ENCODE measurements at regions not wholly inside any gene's neighbourhood (a gene's known extent, or its start where the extent isn't known, plus 50 kb on each side); places are given as distances from the start of the nearest gene placed in this dataset.
A peak's percentile ranks its signal among the peaks of the same experiment; 100 is the strongest.

DNA sequence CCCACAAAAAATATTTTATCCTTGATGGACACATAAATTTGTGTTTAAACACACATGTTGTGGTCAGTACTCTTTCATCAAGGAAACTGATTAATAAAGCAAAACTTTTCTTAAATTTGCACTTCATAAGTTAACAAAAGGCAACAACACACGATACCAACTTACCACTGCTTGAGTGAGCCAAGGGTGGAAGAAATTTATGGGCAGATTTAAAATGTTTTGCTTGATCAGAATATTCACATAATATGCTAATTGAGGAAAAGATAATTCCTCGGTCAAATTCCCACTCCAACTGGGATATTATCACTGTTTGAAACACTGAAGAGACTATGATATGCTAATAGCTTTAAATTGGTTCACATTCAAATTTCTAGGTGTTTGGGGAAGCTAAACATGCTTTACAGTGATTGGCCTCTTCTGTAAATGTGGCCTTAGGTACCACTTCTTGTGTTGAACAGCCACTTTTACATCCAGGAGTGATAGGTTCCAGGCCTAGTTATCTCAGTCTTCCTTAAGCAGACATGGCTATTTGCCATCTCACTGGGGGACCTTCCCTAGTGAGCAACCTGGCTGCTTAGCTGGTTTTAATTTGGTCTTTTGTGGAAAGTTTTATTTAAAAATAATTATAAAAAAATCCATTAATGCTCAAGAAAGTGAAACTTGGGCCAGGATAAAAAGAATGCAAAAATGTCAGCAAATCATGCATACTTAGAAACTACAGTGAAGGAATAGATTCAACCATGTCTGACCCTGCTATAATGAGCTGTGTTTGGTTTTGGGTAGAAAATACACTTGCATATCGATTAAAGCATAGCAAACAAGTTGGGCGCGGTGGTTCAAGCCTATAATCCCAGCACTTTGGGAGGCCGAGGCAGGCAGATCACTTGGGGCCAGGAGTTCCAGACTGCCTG lies 221.2 kb upstream of the MAP3K7 start:
- no peak for DNase-seq

DNA sequence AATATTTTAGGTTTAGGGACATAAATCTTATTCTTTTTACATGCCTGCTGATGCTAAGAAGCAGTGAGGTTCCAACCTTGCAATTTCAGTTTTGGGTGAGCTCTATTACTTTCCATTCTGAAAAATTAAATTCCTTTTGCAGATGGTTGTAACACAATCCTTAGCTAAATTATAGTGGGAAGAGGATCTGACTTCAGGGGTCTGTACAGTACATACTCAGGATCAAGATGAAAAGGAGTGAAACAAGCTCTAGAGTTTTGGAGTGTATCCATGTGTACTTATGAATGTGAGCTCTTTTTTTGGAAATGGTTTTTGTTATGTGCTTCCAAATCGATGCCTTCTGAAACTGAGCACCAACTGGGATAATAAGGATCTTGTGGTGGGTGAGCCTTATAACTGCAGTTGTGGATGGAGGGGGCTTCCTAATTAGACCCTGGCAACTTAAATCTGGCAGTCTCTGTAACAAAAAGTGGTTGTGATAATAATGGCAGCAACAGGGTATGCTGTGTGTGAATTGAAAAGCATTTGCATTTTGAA lies 218.8 kb upstream of the MAP3K7 start:
- no peak for DNase-seq

DNA sequence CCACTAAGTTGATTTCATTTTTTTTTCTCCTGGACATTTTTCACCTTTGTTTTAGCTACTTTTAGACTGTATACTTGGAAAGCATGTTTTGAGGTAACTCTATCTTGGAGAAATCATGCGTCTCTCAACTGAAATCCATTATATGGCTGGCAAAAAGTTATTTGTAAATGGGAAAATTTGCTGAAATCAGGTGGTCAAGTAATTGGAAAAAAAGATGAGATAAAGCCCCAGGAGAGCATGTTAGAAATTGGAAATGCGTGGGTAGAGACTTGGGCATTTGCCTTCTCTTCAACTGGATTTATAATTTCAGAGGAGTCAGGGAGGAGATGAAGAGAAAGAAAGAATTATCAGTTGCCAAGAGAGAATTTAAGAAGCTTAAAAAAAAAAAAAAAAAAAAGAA lies 217.1 kb upstream of the MAP3K7 start:
- no peak for DNase-seq

DNA sequence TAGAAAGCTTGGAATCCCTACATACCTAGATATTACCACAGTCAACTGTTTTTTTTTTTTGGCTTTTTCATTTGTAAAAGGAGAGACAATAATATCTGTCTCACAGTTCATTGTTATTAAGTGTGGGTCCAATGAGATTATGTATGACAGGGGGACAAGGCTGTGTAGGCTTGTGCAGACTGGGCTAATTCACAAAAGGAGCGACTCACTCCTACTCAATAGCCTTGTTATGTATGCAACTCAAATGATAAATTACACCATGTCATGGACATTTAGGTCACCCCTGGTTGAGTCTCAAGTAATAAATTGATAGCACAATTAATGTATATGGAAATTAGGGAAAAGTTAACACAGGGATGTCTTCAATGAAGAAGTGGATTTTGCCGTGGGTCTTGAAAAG lies 208.2 kb upstream of the MAP3K7 start:
- DNase-seq, result no peak

DNA sequence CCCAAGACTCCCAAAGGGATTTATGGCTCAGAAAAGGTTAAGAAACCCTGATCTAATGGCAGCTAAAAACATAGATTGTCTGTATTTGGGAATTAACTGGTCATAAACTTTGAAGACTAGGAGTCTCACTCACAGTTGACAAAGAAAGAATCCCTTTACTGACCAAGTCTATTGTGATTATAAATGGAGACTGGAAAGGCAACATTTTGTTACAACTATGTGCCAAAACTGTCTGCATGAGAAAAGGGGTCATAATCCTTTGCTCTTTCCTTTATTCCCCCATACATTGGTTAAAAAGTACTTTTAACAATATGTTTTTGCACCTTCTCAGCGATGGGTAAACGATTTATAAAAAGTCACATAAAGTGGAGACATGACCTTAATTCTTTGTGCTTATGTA lies 206.9 kb upstream of the MAP3K7 start:
- no peak for DNase-seq

DNA sequence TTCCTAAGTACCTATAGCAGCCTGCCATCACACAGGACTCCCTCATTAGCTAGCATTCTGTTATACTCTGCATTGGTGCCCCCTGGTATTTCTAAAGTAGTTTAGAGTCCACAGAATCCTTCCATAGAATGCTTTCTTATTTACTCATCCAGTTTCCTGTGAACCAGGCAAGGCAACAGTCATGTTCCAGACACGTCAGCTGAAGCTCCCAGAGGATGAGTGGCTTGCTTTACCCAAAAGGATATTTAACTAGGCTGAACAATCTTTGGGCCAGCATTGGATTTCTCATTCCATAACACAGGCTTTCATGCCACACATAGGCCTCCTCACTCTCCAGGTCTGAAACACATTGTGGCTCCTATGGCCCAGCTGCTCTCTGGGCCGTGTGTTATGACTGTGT lies 203.8 kb upstream of the MAP3K7 start:
- peak; percentile 13 for DNase-seq

DNA sequence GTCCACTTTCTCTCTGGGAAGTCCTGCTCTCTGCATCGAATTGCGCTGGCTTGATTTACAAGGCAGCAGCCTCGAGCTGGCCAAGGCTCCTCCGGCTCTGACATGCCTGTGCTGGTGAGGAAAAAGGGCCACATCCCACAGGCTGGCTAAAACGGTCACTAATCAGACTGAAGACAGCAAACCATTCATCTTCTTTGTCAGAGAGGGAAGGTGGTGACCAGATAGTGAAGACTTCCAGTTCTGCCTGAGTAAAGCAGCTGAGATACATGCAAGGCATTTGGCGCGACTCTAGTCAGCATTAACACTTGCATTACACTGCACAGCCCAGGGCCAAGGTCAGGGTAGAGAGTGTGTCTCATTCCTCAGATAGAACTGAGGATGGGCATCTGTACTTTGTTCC lies 203.2 kb upstream of the MAP3K7 start:
- DNase-seq, result no peak

DNA sequence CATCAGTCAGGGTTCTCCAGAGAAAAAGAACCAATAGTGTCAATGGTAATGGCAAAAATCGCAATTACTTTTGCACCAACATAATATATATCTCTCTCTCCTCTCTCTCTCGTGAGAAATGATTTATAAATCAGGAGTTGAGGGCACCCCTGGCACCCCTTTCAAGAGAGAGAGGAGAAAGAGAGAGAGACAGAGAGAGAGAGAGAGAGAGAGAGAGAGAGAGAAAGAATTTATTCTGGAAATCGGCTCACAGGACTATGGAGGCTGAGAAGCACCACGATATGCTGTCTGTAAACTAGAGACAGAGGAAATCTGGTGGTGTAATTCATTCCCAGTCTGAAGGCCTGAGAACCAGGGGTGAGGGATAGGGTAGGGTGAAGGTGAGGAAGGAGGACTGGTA lies 201.9 kb upstream of the MAP3K7 start:
- DNase-seq, result no peak

DNA sequence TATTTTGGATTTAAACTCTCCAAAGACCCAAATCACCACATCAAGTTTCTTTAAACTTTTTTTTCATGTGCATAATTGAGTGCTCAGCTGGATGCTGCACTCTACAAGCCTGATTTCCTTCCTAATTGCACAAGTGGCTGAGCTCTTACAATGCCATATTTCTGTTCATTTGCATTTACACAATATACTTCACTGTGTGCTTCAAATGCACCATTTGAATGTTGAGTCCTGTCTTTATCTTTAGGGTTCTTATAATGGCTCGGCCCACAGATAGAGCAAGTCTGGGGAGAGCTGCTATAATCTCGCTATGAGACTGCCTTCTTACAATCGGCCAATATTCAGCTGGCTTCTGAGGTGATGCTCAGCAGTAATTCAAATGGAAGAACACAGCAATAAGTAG lies 200.6 kb upstream of the MAP3K7 start:
- DNase-seq, result no peak

DNA sequence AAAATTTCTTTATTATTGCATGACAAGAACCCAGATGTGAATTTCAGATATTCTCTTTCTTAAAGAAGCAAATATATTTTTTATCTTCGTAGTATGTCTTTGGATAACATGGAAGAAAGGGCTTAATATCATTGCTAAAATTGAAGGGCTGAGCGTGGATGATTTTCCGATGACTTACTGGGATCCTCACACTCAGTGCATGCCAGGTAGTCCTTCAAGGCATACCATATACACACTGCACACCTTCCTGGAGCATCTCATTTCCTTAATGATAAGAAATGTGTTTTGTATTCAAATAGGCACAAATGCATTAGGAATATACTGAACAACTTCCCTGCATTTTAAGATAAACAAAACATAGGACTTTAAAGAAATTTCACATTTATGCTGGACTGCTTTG lies 193.9 kb upstream of the MAP3K7 start:
- DNase-seq, result no peak

DNA sequence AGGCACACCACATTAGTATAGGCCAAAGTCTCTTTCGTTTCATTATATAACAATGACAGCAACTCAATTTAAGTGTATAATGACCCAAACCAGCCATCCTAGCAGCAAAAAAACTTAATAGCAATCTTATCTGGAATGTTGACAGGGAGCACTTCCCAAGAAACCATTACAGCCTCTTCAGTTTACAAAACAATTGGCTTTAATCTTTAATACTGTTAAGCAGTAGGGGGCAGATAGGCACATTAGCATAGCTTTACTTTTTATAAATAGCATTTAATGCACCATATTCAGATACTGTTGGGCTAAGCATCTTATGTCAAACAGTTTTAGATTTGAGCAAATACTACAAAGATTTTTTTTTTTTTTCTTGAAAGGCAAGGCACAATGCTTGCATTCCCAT lies 193.3 kb upstream of the MAP3K7 start:
- no peak for DNase-seq

DNA sequence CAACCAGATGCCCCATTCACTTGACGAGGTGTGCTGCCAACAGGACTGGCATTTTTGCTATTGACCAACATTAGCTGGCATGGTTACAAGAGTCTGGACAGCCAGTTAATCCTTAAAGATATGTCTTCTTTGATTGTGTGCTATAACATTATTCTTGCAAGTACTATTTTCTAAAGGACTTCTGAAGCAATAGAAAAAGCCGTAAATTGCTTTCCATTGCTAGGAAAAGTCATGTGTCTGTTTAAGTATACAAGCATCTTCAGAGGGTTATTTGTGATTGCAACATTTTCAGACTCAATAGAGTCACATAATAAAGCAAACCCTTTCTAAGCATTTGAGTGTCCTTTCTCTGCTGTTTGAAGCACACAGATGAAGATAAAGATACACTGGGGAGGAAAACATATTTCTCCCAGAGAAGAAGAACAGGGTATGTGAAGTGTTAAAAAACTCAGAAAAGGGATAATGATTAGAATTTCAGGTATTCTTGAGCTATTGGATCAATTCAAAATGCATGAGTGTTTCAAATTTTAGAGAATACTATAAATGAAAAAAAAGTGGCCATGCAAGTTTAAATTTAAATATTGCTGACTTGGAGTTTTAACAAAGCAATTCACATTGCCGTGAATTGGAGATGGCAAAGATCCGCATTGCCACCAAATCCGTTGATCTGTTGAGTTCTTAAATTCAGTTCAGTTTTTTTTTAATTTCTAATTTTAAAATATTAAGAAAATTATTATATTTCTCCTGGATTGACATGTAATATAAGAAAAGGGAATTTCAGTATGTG lies 191.7 kb upstream of the MAP3K7 start:
- no peak for DNase-seq

DNA sequence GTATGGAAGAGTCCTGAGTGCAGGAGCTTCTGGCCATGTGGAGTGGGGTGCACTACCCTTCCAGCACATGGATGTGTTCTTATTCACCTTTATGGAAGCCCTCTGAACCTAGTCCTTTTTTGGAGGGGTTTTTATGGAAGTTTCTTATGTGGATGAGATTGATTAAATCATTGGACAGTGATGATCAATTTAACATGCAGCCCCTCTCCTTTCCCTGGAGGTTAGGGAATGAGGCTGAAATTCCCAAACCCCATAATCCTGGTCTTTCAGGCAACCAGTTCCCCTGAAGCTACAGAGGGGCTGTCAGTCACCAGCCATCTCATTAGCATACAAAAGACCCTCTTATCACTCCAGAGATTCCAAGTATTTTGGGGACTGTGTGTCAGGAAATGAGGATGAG lies 183.9 kb upstream of the MAP3K7 start:
- no peak for DNase-seq

DNA sequence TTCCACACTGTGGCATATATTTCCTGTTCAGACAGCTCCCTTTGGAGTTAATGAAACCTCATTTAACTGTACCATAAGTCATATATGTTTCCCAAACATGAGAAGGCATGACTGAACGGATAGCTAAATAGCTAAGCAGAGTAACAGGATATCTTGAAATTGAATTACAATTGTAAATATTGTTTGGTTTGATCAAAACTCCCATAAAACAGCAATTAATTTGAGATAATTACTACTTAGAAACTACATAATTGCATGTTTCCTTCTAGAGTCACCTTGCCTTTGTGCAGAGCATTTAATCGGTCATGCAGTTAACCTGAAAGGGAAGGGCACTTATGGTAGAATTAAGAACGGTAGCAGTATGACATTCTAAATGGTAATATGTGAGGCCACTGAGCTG lies 179.0 kb upstream of the MAP3K7 start:
- DNase-seq, result no peak

DNA sequence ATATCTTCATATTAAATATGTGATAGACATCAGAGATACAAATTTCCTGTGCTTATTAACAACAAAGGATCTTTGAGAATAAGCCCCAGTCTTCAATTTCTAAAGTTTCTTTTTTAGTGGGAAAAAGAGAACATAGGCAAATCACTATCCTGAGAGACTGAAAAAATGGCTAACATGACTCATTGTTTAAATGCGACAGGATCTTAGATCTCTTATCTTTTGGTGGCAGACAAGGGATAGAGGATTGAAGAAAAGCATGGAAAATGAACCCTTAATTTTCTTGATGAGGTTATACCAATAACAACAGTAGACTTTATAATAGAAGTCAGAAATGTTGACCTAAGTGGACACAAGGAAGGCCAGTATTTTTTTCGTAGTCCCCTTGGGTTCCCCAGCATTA lies 178.6 kb upstream of the MAP3K7 start:
- DNase-seq, result no peak

DNA sequence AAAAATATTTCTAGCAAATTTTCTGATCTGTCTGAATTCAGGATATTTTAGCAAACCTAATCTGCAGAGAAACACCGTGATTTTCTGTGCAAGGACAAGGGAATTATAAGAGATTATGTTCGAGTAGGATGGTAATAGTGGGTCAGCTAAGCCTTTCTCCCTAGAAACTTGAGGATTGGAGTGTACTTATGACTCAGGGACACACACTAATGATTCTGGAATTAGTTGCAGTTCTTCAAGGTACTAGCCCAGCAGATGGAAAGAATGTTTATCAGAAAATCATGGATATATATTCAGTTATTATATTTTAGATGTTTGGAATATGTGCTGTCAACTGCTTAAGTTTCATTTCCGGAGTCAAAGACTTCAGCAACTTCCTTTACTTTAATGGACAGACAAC lies 177.1 kb upstream of the MAP3K7 start:
- no peak for DNase-seq

DNA sequence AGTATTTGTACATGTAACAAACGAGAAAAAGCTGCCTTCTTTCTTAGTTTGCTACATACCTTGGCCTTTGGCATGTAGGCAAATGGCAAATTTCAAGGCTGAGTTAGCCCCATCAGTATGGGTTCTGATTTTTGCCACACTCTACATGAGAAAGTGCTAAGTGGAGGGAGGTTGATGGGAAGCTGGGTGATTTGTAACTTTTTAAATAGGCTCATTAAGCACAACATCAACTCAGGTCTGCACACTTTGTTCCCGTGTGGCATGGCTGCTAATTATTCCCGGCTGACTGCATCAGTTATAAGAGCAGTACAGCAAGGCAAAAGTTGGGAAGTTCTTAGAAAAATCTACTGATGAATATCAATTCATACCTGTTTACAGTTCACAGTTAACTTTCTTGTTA lies 172.8 kb upstream of the MAP3K7 start:
- DNase-seq, result no peak

DNA sequence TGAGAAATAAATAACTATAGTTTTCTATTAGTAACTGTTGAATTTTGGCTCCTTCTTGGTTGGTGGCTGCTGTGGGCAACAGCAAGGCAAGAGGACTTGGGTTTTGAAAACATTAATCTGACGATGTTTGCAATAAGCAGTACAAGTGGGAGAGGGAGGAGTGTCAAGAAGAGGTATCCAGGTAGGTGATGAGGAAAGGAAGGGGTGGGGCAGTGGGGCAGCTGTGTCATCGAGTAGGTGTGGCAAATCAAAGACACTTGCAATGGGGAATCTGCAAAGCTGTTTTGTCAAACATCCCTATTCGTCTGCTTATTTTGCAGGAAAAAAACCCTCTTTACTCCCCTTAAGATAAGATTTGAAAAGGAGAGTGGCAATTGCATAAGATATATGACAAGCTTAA lies 171.9 kb upstream of the MAP3K7 start:
- DNase-seq, result no peak

DNA sequence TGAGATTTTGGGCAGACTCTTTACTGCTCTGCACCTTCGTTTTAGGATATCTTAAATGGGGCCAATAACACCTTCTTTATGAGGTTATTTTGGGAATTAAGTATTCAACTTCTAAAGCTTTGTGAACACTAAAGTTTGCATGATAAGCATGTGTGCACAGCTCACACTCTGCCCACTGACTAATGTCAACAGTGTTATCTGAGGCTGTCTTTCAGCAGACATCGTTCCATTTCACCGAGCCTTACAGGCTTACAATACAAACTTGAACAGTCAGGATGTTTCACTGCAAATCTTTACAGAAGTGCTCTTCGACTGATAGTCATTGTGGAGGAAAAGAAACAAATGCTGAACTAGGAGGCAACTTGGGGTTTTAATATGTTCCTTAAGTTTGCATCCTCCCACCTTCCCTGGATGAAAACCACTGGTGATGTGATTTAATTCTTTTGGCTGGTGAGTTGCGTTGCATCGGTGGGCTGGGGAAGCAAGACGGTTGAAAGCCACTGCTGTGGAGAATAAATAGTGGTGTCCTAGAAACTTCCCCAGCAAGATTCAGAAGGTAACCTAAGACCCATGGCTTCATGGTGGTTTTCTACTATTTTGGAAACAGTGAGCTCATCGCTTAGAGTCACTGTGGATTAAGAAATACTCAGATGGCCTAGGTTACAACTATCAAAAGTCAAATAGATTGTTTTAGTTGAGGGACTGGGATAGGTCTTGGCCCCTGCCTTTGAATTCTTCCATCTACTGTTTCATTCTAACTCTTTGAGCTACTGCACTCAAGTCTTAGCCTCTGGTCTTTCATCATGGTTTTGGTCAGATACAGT lies 167.2 kb upstream of the MAP3K7 start:
- no peak for DNase-seq

DNA sequence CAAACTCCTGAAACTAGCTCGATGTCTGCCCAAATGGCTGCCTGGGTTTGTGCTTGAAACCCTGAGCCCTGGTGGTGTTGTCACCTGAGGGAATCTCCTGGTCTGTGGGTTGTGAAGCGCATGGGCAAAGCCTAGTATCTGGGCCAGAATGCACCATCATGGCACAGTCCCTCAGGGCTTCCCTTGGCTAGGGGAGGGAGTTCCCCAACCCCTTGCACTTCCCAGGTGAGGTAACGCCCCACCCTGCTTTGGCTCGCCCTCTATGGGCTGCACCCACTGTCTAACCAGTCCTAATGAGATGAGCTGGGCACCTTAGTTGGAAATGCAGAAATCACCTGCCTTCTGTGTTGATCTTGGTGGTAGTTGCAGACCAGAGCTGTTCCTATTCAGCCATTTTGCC lies 152.9 kb upstream of the MAP3K7 start:
- no peak for DNase-seq

DNA sequence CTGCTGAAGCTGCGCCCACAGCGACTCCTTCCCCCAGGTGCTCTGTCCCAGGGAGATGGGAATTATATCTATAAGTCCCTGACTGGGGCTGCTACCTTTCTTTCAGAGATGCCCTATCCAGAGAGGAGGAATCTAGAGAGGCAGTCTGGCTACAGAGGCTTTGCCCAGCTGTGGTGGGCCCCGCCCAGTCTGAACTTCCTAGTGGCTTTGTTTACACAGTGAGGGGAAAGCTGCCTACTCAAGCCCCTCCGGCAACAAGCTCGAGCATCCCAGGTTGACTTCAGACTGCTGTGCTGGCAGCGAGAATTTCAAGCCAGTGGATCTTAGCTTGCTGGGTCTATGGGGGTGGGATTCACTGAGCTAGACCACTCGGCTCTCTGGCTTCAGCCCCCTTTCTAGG lies 152.5 kb upstream of the MAP3K7 start:
- no peak for DNase-seq

DNA sequence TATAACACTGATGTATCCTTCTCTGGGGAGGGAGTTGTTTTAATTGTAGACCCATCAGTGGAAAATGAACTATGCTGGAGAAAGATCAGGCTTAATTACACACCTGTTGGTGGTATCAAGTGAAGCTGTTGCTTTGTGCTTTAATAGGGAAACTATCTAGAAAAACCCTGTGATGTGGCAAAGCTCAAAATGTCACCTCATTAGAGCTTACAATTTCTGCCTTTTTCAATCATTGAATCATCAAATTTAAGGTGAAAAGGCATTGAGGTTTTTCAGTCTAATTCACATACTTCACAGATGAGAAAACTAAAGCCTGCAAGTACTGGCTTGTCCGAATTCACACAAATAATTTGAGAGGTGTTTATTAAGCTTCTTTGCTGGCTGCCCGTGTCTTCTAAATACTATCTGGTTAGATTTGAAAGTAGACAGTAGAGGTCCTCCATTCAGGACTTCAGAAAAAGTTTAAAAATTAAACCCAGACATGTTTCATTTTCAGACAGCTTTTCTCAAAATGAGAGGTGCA lies 143.3 kb upstream of the MAP3K7 start:
- no peak for DNase-seq

DNA sequence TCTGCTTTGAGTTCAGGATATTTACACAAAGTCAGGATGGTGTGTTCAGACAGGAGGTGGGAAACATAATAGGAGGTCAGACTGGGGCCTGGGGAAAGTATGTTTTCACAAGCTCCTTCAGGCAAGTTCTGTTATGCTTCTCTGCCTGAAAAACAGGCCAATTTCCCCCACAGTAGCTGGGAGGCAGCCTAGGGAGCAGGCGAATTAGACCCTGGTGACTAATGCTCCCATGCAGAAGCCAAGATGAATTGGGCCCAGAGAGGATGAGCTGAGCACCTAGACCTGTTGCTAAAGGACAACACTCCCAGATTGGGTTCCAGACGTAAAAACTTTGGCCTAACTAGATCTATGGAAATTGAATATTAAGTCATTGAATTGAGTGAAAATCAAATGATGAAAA lies 142.2 kb upstream of the MAP3K7 start:
- DNase-seq, result no peak
